ENCODE measurements at regions not wholly inside any gene's neighbourhood (a gene's known extent, or its start where the extent isn't known, plus 50 kb on each side); places are given as distances from the start of the nearest gene placed in this dataset.

GRCh38 chr9:115382865-115383264, 264.9 kb upstream of the TNC start:
- TF ChIP-seq MAFK (IDR thresholded peaks at IDR 0.05; ENCODE audit: partially characterized antibody): no peak
- no peak for TF ChIP-seq ZFP36 (IDR thresholded peaks at IDR 0.05; ENCODE audit: borderline replicate concordance, partially characterized antibody)
- TF ChIP-seq CTCF (IDR thresholded peaks at IDR 0.05): no peak
- no peak for TF ChIP-seq EP300 (IDR thresholded peaks at IDR 0.05)
- no peak for TF ChIP-seq SMC3 (IDR thresholded peaks at IDR 0.05)
